Mucosa of rectum (tissue), 2 donors: ENCODE measurements at regions not wholly inside any gene's neighbourhood (a gene's known extent, or its start where the extent isn't known, plus 50 kb on each side); places are given as distances from the start of the nearest gene placed in this dataset.

ENCODE experiments used
- H3K27ac ChIP-seq, 2 donors: one replicate each; pipeline ENCODE4 v1.7.0; 2013; ENCODE audit warnings: inconsistent platforms in 2 of 2, low read depth in 2 of 2, low read length in 2 of 2
- H3K27me3 ChIP-seq, 2 donors: one replicate each; pipeline ENCODE4 v1.7.0; 2013; ENCODE audit warnings: low read length in 2 of 2; ENCODE audit not compliant: control insufficient read depth in 2 of 2, insufficient read depth in 2 of 2
- H3K36me3 ChIP-seq, 2 donors: one replicate each; pipeline ENCODE4 v1.7.0; 2013; ENCODE audit warnings: low read length in 2 of 2; ENCODE audit not compliant: control insufficient read depth in 2 of 2, insufficient read depth in 2 of 2
- H3K4me1 ChIP-seq, 2 donors: one replicate each; pipeline ENCODE4 v1.7.0; 2013; ENCODE audit warnings: low read length in 2 of 2, mild to moderate bottlenecking in 1 of 2; ENCODE audit not compliant: control insufficient read depth in 2 of 2, insufficient read depth in 2 of 2
- H3K4me3 ChIP-seq, 2 donors: one replicate each; pipeline ENCODE4 v1.7.0; 2013; ENCODE audit warnings: low read length in 2 of 2
- H3K9ac ChIP-seq, 2 donors: one replicate each; pipeline ENCODE4 v1.7.0; 2013; ENCODE audit warnings: low read length in 2 of 2, low read depth in 1 of 2, mild to moderate bottlenecking in 1 of 2
- H3K9me3 ChIP-seq, 2 donors: one replicate each; pipeline ENCODE4 v1.7.0; 2013; ENCODE audit warnings: low read length in 2 of 2; ENCODE audit not compliant: control insufficient read depth in 2 of 2
- donor health status: healthy.
- donor health status: Normal muscosa, but diverticular disease.

DNA sequence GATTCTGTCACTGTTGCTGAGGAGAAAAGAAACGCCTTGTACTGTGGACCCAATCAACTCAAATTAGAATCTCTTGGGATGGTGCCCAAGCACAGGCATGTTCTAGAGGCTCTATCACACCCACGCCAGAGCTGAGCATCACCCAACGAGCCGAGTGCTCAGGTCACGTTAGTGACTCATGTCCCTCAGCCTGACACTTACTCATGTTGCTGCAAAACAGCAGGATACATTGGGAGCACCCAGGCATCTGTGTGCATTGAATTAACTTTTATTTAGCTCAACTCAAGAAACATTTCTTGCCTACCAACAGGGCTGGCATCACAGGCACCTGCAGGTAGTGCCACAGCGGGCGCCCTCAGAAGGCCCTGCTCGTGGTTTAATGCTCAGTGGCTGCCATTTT is 149.8 kb downstream of the ETS2 start:
- Histone ChIP-seq H3K4me1 (peaks cover 51 to 68% of the 10 kb centered on the region in 2 donors), H3K27me3 (no peaks in the 10 kb centered on the region), H3K9ac (no peak overlapping the region), H3K36me3 (no peaks in the 10 kb centered on the region), H3K4me3 (no peak overlapping the region), H3K9me3 (no peaks in the 10 kb centered on the region), H3K27ac (peak overlapping the region; percentile 83 to 93)

DNA sequence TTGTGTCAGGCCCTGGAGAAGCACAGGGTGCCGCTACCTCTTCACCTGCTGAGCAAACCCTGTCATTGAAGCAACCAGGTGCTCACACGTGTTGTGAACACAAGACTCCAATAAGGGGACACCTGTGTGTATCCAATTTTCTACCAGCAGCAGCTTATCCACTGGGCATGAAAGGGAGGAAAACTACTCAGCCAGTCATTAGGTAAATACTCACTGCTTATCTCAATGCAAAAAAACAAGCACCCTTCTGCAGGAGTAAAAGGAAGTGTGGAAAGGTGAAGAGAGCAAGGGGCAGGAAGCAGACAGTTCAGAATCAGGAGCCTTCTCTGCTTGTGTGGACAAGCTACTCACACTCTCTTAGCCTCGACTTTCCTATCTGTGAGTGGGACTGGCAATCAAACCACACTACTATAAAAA is 148.9 kb downstream of the ETS2 start:
- Histone ChIP-seq H3K4me1 (peaks cover 49 to 62% of the 10 kb centered on the region in 2 donors), H3K4me3 (no peak overlapping the region), H3K27me3 (no peaks in the 10 kb centered on the region), H3K9me3 (peaks cover 0 to under 1% of the 10 kb centered on the region in 2 donors), H3K9ac (peak overlapping the region; percentile 13 to 17), H3K27ac (peak overlapping the region; percentile 83 to 93), H3K36me3 (no peaks in the 10 kb centered on the region)

GRCh38 chr21:38953516-38953915 is 147.8 kb downstream of the ETS2 start:
- Histone ChIP-seq H3K9me3 (peaks cover 0 to 2% of the 10 kb centered on the region in 2 donors), H3K4me1 (peaks cover 39 to 54% of the 10 kb centered on the region in 2 donors), H3K4me3 (no peak overlapping the region), H3K36me3 (no peaks in the 10 kb centered on the region), H3K27ac (no peak overlapping the region), H3K27me3 (no peaks in the 10 kb centered on the region), H3K9ac (no peak overlapping the region)

GRCh38 chr21:38952890-38953289 is 147.2 kb downstream of the ETS2 start:
- Histone ChIP-seq H3K36me3 (no peaks in the 10 kb centered on the region), H3K9me3 (peaks cover 0 to 2% of the 10 kb centered on the region in 2 donors), H3K9ac (no peak overlapping the region), H3K27ac (no peak overlapping the region), H3K4me1 (peaks cover 32 to 48% of the 10 kb centered on the region in 2 donors), H3K27me3 (no peaks in the 10 kb centered on the region), H3K4me3 (no peak overlapping the region)

GRCh38 chr21:38951095-38951730 is 145.5 kb downstream of the ETS2 start:
- Histone ChIP-seq H3K27ac (peak overlapping the region; percentile 53 to 75), H3K27me3 (no peaks in the 10 kb centered on the region), H3K9me3 (peaks cover 0 to 2% of the 10 kb centered on the region in 2 donors), H3K9ac (no peak overlapping the region), H3K36me3 (no peaks in the 10 kb centered on the region), H3K4me3 (no peak overlapping the region), H3K4me1 (peaks cover 17 to 31% of the 10 kb centered on the region in 2 donors)

DNA sequence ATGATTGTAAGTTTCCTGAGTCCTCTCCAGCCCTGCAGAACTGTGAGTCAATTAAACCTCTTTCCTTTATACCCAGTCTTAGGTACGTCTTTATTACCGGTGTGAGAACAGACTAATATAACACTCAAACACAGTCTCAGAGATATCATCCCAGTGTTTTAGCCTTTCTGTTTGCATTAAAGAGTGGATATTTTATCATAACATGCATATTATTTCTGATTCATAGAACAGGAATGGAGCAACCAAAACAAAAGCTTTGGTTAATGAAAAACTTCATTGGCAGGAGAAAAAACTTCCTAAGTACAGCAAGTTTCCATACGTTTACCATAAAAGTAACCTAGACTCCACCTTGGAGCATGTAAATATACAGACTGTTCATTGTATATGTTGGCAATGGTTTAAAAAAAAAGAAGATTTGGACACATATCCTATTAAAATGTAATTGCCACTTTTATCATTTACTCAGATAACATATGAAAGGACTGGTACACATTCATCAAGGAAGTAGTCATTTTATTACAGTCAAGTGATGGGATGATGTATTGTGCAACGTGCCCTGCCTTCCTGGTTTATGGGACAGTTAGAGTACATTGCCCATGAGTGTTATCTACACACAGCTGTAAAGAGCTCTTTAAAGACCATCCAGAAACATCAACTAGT is 144.8 kb downstream of the ETS2 start:
- H3K27ac ChIP-seq, result peak overlapping the region; percentile 73 to 75
- H3K9ac ChIP-seq, result no peak overlapping the region
- H3K9me3 ChIP-seq, result peaks cover 0 to 2% of the 10 kb centered on the region in 2 donors
- H3K27me3 ChIP-seq, result no peaks in the 10 kb centered on the region
- no peak overlapping the region for H3K4me3 ChIP-seq
- no peaks in the 10 kb centered on the region for H3K36me3 ChIP-seq
- H3K4me1 ChIP-seq, result peaks cover 10 to 25% of the 10 kb centered on the region in 2 donors

GRCh38 chr21:38949070-38949380 is 143.3 kb downstream of the ETS2 start:
- Histone ChIP-seq H3K27ac (peak overlapping the region in 1 of 2 donors; percentile 26), H3K9ac (no peak overlapping the region), H3K36me3 (no peaks in the 10 kb centered on the region), H3K4me3 (no peak overlapping the region), H3K27me3 (no peaks in the 10 kb centered on the region), H3K4me1 (peaks cover 0 to 13% of the 10 kb centered on the region in 2 donors), H3K9me3 (peaks cover 0 to 2% of the 10 kb centered on the region in 2 donors)

DNA sequence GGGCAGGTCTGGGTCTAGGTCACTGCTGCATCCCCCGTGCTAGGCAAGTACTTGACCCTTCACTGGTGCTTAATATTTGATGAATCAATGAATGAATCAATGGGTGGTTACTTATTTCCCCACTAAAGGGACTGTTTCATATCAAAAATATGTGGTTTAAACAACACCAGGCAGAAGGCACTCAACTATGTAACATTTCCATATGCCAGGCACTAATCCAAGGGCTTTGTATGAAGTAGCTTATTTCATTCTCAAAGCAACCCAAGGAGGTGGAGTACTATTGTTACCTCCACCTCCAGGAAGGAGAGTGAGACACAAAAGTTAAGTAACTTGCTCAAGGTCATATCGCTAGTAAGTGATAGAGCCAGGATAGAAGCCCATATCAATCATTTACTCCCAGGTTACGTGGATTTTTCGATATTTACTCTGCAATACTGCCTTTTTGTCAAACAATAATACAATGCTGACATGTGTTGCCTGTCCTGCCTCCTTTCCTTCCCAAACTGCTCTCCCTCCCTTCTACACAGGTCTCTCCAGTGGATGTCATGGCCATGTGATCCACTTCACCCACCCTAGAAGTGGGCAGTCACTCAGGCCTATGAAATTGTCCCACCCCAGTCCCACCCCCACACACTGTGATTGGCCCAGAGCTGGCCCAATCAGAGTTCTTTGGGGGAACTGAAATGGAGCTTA is 142.8 kb downstream of the ETS2 start:
- H3K9me3 ChIP-seq, result peaks cover 0 to 2% of the 10 kb centered on the region in 2 donors
- no peak overlapping the region for H3K9ac ChIP-seq
- H3K4me1 ChIP-seq, result peaks cover 0 to 13% of the 10 kb centered on the region in 2 donors
- H3K4me3 ChIP-seq, result no peak overlapping the region
- peak overlapping the region in 1 of 2 donors; percentile 26 for H3K27ac ChIP-seq
- H3K36me3 ChIP-seq, result no peaks in the 10 kb centered on the region
- no peaks in the 10 kb centered on the region for H3K27me3 ChIP-seq

GRCh38 chr21:38945545-38946245 is 140.0 kb downstream of the ETS2 start:
- Histone ChIP-seq H3K9ac (no peak overlapping the region), H3K27me3 (no peaks in the 10 kb centered on the region), H3K36me3 (no peaks in the 10 kb centered on the region), H3K9me3 (peaks cover 0 to 2% of the 10 kb centered on the region in 2 donors), H3K27ac (peak overlapping the region; percentile 50 to 57), H3K4me1 (peaks cover 0 to 3% of the 10 kb centered on the region in 2 donors), H3K4me3 (no peak overlapping the region)

GRCh38 chr21:38944903-38945302 is 139.2 kb downstream of the ETS2 start:
- H3K27ac ChIP-seq, result no peak overlapping the region
- H3K4me1 ChIP-seq, result peaks cover 0 to 3% of the 10 kb centered on the region in 2 donors
- no peak overlapping the region for H3K4me3 ChIP-seq
- no peaks in the 10 kb centered on the region for H3K36me3 ChIP-seq
- no peak overlapping the region for H3K9ac ChIP-seq
- H3K9me3 ChIP-seq, result peaks cover 0 to 2% of the 10 kb centered on the region in 2 donors
- H3K27me3 ChIP-seq, result no peaks in the 10 kb centered on the region
